Kasumi-1 (cell line): ENCODE measurements at regions not wholly inside any gene's neighbourhood (a gene's known extent, or its start where the extent isn't known, plus 50 kb on each side); places are given as distances from the start of the nearest gene placed in this dataset.
"Not testable (repeated sequence)": the region's sequence is repeated elsewhere in the genome, so short reads cannot be mapped to it uniquely, and the experiment has no call there.

ENCODE experiments used
- DNase-seq, 2 experiments: peaks; one replicate each; lab custom pipeline; 2025; lab: John Stamatoyannopoulos, UW

GRCh38 chr10:61818251-61818650 lies 83.2 kb upstream of the ARID5B start:
- DNase-seq, result not testable (repeated sequence)

GRCh38 chr10:61819208-61819607 lies 82.3 kb upstream of the ARID5B start:
- no peak for DNase-seq

GRCh38 chr10:61821153-61821552 lies 80.3 kb upstream of the ARID5B start:
- no peak for DNase-seq

GRCh38 chr10:61821693-61822092 lies 79.8 kb upstream of the ARID5B start:
- no peak for DNase-seq

GRCh38 chr10:61822096-61822495 lies 79.4 kb upstream of the ARID5B start:
- no peak for DNase-seq

GRCh38 chr10:61822781-61823230 lies 78.7 kb upstream of the ARID5B start:
- DNase-seq, result no peak

GRCh38 chr10:61825001-61825400 lies 76.5 kb upstream of the ARID5B start:
- DNase-seq, result no peak

- DNase-seq, result no peak
Observed at GRCh38 chr10:61825628-61826027, 75.9 kb upstream of the ARID5B start.

GRCh38 chr10:61828034-61828433 lies 73.5 kb upstream of the ARID5B start:
- DNase-seq, result no peak

- no peak for DNase-seq
Observed at GRCh38 chr10:61828788-61829187, 72.7 kb upstream of the ARID5B start.

GRCh38 chr10:61830072-61830845 lies 71.2 kb upstream of the ARID5B start:
- no peak for DNase-seq

- no peak for DNase-seq
Observed at GRCh38 chr10:61830846-61831273, 70.6 kb upstream of the ARID5B start.

GRCh38 chr10:61832866-61833481 lies 68.5 kb upstream of the ARID5B start:
- no peak for DNase-seq

GRCh38 chr10:61834519-61834918 lies 67.0 kb upstream of the ARID5B start:
- DNase-seq, result no peak

- DNase-seq, result peak; percentile 43 to 50
Observed at GRCh38 chr10:61835069-61835945, 66.2 kb upstream of the ARID5B start.

GRCh38 chr10:61835946-61836887 lies 65.3 kb upstream of the ARID5B start:
- no peak for DNase-seq

- DNase-seq, result no peak
Observed at GRCh38 chr10:61836888-61837754, 64.4 kb upstream of the ARID5B start.

GRCh38 chr10:61837755-61838171 lies 63.7 kb upstream of the ARID5B start:
- DNase-seq, result no peak

GRCh38 chr10:61839916-61840315 lies 61.6 kb upstream of the ARID5B start:
- DNase-seq, result no peak

GRCh38 chr10:61840403-61840802 lies 61.1 kb upstream of the ARID5B start:
- DNase-seq, result no peak
